Endodermal cell (in vitro differentiated cells): ENCODE measurements at regions not wholly inside any gene's neighbourhood (a gene's known extent, or its start where the extent isn't known, plus 50 kb on each side); places are given as distances from the start of the nearest gene placed in this dataset.

Experiments used
- DNase-seq: peaks from one replicate; pipeline ENCODE4 v3.0.0-alpha.2; 2017
- H3K27ac ChIP-seq: 2 replicates; pipeline ENCODE4 v1.5.1; 2013; ENCODE audit warnings: mild to moderate bottlenecking, low read depth, low read length, moderate library complexity
- H3K27me3 ChIP-seq: 2 replicates; pipeline ENCODE4 v1.6.1; 2013; ENCODE audit warnings: mild to moderate bottlenecking, low read length, moderate library complexity; ENCODE audit not compliant: insufficient read depth, control insufficient read depth, poor library complexity, severe bottlenecking
- H3K36me3 ChIP-seq: 2 replicates; pipeline ENCODE4 v1.7.0; 2013; ENCODE audit warnings: mild to moderate bottlenecking, low read length, moderate library complexity; ENCODE audit not compliant: control insufficient read depth, insufficient read depth
- H3K4me1 ChIP-seq: one replicate; pipeline ENCODE4 v1.7.0; 2013; ENCODE audit warnings: low read length; ENCODE audit not compliant: control insufficient read depth, insufficient read depth
- H3K4me3 ChIP-seq: 2 replicates; pipeline ENCODE4 v1.5.1; 2013; ENCODE audit warnings: mild to moderate bottlenecking, low read length, moderate library complexity
- H3K9ac ChIP-seq: 2 replicates; pipeline ENCODE4 v1.6.1; 2013; ENCODE audit warnings: mild to moderate bottlenecking, low read length, moderate library complexity; ENCODE audit not compliant: poor library complexity, severe bottlenecking; ENCODE audit errors: extremely low read depth
- H3K9me3 ChIP-seq: 2 replicates; pipeline ENCODE4 v1.6.1; 2013; ENCODE audit warnings: mild to moderate bottlenecking, low read length, moderate library complexity; ENCODE audit not compliant: control insufficient read depth
- H3K27ac Mint-ChIP-seq: 2 replicates; pipeline ENCODE4 v1.8.0; 2020; ENCODE audit warnings: mixed read lengths
- H3K27me3 Mint-ChIP-seq: 2 replicates; pipeline ENCODE4 v1.8.0; 2021; ENCODE audit warnings: mild to moderate bottlenecking, mixed read lengths; ENCODE audit not compliant: insufficient read depth
- H3K36me3 Mint-ChIP-seq: 2 replicates; pipeline ENCODE4 v1.8.0; 2020; ENCODE audit warnings: low read depth, mixed read lengths
- H3K4me1 Mint-ChIP-seq: 2 replicates; pipeline ENCODE4 v1.8.0; 2020; ENCODE audit warnings: mixed read lengths
- H3K4me3 Mint-ChIP-seq: 2 replicates; pipeline ENCODE4 v1.8.0; 2020; ENCODE audit warnings: mild to moderate bottlenecking, moderate library complexity, mixed read lengths
- H3K9me3 Mint-ChIP-seq: 2 replicates; pipeline ENCODE4 v1.8.0; 2020; ENCODE audit warnings: mild to moderate bottlenecking, mixed read lengths
- WGBS, 2 experiments: methylation state at CpG; one replicate each; pipeline versions ENCODE4 v1.1.5 to v1.1.7; 2013; ENCODE audit warnings: missing lambda C conversion rate in 2 of 2, mixed read lengths in 1 of 2; ENCODE audit not compliant: insufficient coverage in 1 of 2, insufficient read length in 1 of 2; 5-methylcytosine and 5-hydroxymethylcytosine counted together
- TF ChIP-seq, protein P1 (sequence below): fragments of 200-600 bp; sonication (generic); conservative IDR thresholded peaks from 2 replicates; pipeline ENCODE4 v1.5.0; 2021; ENCODE audit warnings: antibody characterized with exemption, mild to moderate bottlenecking

- WGBS, 2 experiments: 48 to 75% methylated on average over 1 to 2 of the region's 2 CpGs
- Histone ChIP-seq H3K4me3 (no peak overlapping the region), H3K27ac (no peak overlapping the region), H3K9ac (no peak overlapping the region), H3K9me3 (no peaks in the 10 kb centered on the region), H3K27me3 (no peaks in the 10 kb centered on the region), H3K4me1 (peaks cover 9% of the 10 kb centered on the region), H3K36me3 (no peaks in the 10 kb centered on the region)
- peaks cover 28% of the 10 kb centered on the region for H3K4me1 Mint-ChIP-seq
- no peak overlapping the region for H3K27ac Mint-ChIP-seq
- DNase-seq: no peak
- H3K9me3 Mint-ChIP-seq: no peaks in the 10 kb centered on the region
- no peaks in the 10 kb centered on the region for H3K27me3 Mint-ChIP-seq
- TF ChIP-seq, protein P1, sequence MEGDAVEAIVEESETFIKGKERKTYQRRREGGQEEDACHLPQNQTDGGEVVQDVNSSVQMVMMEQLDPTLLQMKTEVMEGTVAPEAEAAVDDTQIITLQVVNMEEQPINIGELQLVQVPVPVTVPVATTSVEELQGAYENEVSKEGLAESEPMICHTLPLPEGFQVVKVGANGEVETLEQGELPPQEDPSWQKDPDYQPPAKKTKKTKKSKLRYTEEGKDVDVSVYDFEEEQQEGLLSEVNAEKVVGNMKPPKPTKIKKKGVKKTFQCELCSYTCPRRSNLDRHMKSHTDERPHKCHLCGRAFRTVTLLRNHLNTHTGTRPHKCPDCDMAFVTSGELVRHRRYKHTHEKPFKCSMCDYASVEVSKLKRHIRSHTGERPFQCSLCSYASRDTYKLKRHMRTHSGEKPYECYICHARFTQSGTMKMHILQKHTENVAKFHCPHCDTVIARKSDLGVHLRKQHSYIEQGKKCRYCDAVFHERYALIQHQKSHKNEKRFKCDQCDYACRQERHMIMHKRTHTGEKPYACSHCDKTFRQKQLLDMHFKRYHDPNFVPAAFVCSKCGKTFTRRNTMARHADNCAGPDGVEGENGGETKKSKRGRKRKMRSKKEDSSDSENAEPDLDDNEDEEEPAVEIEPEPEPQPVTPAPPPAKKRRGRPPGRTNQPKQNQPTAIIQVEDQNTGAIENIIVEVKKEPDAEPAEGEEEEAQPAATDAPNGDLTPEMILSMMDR: no peak
- H3K36me3 Mint-ChIP-seq: no peaks in the 10 kb centered on the region
- no peak overlapping the region for H3K4me3 Mint-ChIP-seq
Observed at GRCh38 chr6:125524356-125524755, 222.6 kb upstream of the HDDC2 start.

DNA sequence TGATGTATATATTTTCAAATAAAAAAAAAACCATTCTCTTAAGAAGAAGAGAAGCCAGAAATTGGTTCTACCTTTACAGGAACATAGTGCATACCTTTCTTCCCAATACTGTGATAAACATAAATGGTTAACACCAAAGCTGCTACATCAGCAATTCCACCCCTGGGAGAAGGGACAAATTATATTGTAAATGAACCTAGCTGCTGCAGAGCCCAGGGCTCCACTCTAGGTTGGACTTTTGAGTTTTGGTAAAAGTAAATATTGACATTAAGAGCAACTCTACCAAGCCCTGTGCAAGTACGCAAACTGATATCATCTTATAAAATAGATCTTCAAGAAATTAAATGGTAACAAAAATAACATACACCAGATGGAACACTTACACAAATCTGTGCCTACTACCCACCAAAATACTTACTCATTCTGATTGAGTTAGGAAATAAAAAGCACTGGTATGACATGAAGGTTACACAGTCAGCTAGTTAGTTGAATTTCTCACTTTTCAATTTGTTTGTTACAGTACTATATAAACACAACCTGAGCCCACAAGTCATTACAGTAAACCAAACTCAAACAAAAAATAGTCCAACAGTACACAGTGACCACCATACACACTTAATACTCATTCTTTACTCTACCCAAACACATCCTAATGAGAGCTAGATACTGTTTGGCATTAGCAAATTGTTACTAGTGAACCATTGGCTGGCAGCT is 223.3 kb upstream of the HEY2 start:
- Histone ChIP-seq H3K27me3 (no peaks in the 10 kb centered on the region), H3K9me3 (no peaks in the 10 kb centered on the region), H3K9ac (no peak overlapping the region), H3K27ac (no peak overlapping the region), H3K4me1 (peaks cover 9% of the 10 kb centered on the region), H3K36me3 (no peaks in the 10 kb centered on the region), H3K4me3 (no peak overlapping the region)
- Mint-ChIP-seq H3K36me3 (no peaks in the 10 kb centered on the region), H3K9me3 (no peaks in the 10 kb centered on the region), H3K4me3 (no peak overlapping the region), H3K27me3 (no peaks in the 10 kb centered on the region), H3K27ac (no peak overlapping the region), H3K4me1 (peaks cover 31% of the 10 kb centered on the region)
- TF ChIP-seq, protein P1: no peak
- WGBS, 2 experiments: no CpG with 5 or more reads among the region's 1 CpG
- DNase-seq: no peak

DNA sequence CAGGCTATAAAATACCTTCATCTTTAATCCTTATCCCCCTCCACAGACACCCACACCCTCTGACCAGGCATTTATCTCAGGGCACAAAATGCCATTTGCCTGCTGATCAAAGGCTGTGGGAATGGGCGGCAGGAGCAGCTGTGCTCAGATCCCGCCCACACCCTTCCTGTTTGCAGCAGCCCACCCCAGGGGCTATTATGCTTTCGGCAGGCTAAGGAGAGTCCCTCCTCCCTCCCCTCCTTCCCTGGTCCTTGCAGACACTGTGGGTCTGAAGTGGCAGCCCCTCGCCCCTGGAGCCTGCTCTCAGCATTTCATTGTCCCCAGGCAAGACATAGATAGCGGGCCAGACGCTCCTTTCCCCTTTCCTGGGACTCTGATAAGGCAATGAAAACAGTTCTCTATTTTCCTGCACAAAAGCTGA is 220.8 kb upstream of the HEY2 start:
- Histone ChIP-seq H3K9me3 (no peaks in the 10 kb centered on the region), H3K4me3 (peak overlapping the region; percentile 39), H3K27me3 (no peaks in the 10 kb centered on the region), H3K4me1 (peaks cover 10% of the 10 kb centered on the region), H3K27ac (peak overlapping the region; percentile 4), H3K9ac (no peak overlapping the region), H3K36me3 (no peaks in the 10 kb centered on the region)
- peak; percentile 88 for DNase-seq
- Mint-ChIP-seq H3K4me1 (peaks cover 36% of the 10 kb centered on the region), H3K9me3 (no peaks in the 10 kb centered on the region), H3K4me3 (peak overlapping the region; percentile 22), H3K27ac (peak overlapping the region; percentile 65), H3K36me3 (no peaks in the 10 kb centered on the region), H3K27me3 (no peaks in the 10 kb centered on the region)
- WGBS, 2 experiments: 7 to 9% methylated on average over 4 to 6 of the region's 6 CpGs
- TF ChIP-seq, protein P1: no peak
